GM21723 (cell line): ENCODE measurements at regions not wholly inside any gene's neighbourhood (a gene's known extent, or its start where the extent isn't known, plus 50 kb on each side); places are given as distances from the start of the nearest gene placed in this dataset.
"Not testable (repeated sequence)": the region's sequence is repeated elsewhere in the genome, so short reads cannot be mapped to it uniquely, and the experiment has no call there.

Experiments
- ATAC-seq: cut with Tn5 transposase; IDR thresholded peaks from one replicate; pipeline ENCODE4 v1.9.1; 2021; ENCODE audit warnings: mild to moderate bottlenecking, moderate library complexity; ENCODE audit not compliant: unreplicated experiment

DNA sequence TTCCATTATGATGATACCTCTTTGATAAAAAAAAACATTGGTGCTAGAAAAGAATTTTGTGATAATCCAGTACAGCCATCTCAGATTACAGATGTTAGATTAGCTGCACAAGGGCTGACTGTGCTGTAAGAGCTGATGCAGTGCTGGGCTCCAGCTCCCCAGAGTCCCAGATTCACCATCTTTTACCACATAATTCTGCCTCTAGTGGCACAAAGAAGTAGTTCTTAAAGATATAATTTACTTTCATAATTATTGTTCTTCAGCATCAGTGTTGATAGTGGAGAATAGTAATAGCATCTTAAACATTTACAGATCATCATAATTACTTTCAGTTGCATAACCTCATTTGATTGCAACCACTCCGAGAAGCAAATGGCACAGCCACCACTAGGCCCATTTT, 262.1 kb downstream of the BRINP2 start:
- no peak for ATAC-seq

DNA sequence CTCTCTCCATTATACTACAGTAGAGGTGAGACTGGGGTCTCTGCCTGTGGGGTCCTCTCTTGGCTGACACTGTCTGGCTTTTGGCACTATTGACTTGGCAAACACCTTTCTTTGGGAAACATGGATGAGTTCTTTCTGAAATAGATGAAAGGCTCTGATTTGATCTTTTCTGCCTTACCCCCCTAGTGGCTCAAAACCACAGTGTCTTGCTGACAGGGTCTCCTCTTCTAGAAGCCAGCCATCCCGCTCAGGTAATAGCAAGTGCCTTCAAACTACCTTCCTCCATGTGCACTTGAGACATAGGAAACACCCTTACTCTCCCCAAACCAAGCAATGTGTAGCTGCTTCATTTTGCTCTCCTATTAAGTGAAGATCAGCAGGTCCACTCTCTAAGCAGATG, 260.4 kb downstream of the BRINP2 start:
- ATAC-seq: no peak

DNA sequence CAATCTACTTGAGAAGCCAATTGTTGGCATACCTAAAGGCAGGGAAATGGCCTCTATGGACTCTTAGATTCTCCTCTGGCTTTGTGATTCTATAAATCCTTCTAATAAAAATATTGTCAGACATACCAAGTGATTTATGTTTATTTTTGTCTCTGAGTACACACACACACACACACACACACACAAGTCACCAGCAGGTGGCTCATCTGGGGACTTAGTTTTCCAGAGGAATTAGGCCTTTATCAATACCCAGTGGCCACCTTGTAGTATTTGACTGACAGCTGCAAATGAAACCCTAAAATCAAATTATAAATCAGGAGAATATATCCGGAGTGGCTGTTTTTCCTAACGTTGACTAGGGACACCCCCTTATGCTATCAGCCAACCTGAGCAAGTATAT, 258.5 kb downstream of the BRINP2 start:
- no peak for ATAC-seq

DNA sequence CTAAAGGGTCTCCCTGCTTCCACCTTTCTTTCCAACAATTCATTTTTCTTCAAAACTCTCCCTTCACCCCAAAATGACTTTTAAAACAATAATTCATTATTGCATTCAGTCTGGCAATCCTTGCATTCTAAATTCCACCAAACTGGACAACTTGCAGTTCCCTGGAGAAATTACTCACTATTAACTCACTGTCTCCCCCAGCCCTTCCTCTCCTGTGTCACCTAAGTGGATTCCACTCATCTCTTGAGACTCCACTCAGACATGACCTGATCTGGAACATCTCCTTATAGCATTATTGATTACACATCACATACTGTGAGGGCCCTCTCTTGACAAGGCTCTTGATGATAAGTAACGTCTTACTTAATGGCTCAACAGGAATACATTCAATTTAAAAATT, 257.1 kb downstream of the BRINP2 start:
- ATAC-seq: no peak

DNA sequence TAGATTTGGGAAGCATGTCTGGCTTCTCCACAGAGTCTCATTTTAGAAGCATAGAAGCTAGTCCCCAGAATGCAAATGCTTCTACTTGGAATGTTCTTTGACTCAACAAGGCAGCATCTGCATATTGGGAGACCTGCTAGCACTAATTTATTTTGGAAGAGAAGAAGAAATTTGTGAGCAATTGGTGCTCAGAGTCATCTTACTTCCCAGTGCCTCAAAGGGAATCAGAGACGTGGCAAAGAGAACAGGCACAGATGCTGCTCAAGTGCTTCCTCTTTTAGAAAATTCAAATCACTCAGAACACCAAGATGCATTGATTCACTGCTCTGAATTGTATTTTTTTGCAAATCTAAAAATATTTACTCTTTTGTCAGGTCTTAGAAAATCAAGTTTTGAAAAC, 255.7 kb downstream of the BRINP2 start:
- no peak for ATAC-seq

DNA sequence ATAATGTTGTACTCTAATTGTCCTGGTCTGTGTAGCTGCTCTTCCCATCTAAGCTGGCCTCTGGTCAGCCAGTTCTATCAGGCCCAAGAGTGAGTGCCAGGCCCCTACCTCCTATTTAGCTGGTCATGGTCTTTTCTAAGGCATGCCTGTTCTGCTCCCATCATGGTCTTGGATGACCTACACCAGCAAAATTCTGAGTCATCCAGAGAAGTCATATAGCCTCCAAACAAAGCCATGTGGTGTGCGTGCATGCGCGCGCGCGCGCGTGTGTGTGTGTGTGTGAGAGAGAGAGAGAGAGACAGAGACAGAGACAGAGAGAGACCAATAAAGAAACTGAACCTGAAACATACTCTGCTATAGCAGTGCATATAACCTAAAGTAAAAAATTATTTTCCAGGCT, 254.4 kb downstream of the BRINP2 start:
- ATAC-seq: no peak

DNA sequence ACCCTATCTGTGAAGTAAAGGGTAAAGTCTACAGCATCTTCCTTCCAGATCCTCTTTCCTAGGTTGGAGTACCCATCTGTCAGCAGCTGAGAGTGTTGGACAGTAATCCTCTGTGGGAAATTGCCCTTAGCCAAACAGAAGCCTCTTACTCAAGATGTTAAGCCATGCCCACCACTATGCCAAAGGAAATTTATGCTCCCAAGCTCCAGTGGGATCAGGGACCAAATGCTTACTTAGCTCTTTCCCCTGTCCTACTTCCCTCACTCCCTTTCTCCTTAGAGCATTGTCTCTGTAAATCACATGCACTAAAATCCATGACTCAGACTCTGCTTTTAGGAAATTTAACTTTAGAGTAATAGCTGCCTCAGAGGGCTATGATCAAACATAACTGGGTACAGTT, 254.0 kb downstream of the BRINP2 start:
- no peak for ATAC-seq

DNA sequence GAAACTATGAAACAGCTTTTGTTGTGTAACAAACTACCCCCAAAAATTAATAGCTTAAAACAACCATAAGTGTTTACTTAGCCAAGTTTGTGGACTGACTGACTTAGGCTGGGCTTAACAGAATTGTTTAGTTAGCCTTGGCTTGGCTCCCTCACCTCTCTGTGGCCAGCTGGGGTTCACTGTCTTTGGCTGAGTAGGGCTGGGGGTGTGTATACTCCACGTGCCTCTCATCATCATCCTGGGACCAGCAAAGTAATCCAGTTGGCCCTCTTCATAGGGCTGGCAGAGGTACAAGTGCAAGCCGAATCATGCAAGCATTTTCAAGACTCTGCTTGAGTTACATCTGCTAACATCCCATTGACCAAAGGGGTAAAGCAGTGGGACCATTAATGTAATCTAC, 252.3 kb downstream of the BRINP2 start:
- ATAC-seq: no peak

DNA sequence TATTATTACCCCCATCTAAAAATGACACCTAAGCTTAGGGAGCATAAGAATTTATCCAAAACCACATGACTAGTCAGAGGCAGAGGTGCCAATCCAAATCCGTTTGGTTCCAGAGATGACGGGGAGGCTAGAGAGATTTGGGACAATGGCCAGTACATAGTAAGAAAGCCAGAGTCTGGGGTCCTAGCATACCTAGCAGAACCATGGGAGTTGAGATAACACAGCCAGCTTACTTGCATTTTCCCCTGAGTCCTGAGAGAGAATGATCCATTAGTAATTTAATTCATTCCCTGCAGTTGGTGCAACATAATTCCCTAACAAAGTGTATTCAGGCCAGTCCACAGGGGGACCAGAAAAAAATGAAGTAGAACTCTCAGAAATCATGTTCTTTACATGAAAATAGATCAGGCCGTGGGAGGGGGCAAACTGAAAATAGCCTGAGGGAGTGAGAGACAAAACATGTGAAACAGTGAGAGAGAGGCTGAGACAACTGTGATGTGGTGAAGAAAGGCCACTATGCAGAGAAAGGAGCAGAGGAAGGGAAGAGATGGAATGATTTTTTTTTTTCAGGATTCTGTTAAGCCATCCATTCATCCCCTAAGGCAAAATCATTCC, 243.3 kb downstream of the BRINP2 start:
- ATAC-seq: no peak

DNA sequence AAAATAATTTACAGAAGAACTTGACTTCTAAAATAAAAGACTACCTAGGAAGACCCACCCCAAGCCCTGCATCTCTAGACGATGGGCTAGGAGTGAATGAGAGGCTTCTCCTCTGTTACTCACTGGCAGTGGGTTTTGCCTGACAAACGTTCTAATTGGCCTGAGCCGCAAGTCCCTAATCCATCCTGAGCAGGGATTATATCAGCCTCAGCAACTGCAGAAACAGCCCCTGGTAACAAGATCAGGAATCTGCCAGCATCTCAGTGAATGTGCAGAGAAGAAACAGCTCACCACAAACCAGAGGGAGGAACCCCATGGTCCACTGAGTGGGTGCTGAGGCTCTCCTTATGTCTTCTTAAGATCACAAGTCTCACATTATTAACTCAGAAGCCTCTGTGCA, 240.6 kb downstream of the BRINP2 start:
- no peak for ATAC-seq

DNA sequence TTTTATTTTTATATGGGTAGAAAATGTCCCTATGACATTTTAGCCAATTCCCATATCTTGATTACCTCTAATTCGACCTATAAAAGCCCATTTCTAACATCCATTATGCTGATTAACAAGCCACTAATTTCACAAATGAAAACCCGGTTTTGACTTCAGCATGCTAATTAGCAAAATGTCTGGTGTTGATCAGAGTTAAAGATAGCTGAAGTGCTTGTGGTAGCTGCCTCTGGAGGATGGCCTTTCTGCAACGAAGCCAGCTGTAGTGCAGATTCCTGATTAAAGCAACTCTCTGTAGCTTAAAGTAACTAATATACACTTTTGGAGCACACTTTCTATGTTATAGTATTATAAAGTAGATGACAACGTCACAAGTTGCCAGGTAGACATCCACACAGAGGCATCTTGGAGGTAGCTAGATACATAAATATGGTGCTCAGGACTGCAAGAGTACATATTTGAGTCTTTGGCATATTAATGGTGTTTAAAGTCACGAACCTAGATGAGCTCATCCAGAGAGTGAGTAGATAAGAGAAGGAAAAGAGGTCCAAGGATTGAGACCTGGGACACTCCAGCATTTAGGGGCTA, 239.5 kb downstream of the BRINP2 start:
- ATAC-seq: no peak

DNA sequence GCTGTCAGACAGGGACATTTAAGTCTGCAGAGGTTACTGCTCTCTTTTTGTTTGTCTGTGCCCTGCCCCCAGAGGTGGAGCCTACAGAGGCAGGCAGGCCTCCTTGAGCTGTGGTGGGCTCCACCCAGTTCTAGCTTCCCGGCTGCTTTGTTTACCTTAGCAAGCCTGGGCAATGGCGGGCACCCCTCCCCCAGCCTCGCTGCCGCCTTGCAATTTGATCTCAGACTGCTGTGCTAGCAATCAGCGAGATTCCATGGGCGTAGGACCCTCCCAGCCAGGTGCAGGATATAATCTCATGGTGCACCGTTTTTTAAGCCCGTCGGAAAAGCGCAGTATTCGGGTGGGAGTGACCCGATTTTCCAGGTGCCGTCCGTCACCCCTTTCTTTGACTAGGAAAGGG, 235.6 kb downstream of the BRINP2 start:
- not testable (repeated sequence) for ATAC-seq

DNA sequence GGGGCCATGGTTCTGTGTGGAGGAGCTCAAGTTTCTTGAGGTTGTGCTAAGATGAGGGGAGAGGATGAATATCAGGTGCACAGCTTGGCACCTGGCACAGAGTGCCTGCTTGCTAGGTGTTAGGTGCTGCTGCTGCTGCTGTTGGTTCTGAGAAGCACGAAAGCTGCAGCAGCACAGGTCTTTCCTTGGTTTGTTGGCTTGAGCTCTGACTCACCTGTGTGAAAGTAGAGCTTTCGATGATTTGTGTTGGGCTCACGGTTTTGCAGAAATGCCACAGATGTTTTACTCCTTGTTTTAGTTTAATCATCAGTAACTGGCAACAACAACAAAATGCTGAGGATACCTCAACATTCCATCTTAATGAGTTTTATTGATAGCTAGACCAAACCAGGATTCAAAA, 221.6 kb downstream of the BRINP2 start:
- no peak for ATAC-seq

DNA sequence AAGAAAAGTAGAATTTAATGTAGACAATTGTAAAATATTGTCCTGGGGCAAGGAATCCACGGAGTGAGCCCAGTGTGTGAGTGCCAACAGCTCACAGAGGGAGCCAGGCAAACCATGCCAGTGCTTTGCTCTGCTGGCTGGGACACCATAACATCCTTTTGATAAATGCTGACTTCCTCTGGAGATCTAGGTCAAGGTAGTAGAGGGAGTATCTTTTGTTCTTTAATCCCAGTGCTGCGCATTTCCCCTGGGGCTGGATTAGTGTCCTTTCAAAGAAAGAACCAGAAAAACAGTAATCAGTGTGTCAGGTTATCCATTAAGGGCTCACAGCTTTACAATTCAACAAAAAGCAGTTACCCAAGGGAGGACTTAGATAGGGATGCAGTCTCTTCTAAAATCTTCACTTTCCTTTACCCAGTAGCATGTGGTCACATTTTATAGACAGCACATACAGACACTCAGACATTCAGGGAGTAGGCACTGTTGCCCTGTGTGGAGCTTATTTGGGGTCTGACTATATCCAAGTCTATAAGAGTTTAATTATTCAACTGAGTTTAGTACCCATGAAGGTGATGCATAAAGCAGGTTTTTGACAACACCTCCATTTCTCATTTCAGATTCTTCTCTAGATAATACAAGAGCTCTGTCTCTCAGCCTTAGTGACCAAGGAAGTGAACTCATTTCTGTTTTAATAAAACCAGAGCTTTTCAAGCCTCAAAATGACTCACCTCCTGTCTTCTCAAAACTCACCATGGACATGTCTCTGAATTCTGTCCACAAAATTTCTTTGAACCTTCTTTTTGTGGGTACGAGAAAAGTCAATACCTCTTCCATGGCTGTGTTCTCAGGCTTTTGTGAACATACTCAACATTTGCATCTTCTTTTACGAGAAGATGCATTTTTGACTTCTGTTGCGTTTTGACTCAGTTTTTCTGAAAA, 215.3 kb downstream of the BRINP2 start:
- no peak for ATAC-seq

DNA sequence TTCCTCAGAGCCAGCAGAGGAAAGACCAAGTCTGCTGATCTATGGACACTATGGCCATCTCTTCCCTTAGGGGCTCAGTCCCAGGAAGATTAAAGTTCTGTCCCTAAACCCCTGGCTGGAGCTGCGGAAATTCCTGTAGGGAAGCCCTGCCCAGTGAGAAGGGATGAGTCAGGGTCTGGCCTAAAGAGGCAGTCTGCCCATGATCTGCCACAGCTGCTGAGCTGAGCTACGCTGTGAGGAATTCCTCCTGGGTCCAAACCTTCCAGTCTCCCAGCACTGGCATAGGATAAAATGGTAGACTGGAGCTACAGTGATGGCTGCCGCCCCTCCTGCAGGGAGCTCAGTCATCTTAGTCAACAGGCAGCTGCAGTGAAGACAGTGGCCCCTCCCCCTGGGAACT, 213.7 kb downstream of the BRINP2 start:
- ATAC-seq: no peak

DNA sequence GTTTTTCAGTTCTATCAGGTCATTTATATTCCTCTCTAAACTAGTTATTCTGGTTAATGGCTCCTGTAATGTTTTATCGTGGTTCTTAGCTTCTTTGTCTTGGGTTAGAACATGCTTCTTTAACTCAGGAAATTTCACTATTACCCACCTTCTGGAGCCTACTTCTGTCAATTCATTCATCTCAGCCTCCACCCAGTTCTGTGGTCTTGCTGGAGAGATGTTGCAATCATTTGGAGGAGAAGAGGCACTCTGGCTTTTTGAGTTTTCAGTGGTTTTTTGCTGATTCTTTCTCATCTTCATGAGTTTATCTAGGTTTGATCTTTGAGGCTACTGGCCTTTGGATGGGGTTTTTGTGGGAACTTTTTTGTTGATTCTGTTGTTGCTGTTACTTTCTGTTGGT, 213.0 kb downstream of the BRINP2 start:
- no peak for ATAC-seq

DNA sequence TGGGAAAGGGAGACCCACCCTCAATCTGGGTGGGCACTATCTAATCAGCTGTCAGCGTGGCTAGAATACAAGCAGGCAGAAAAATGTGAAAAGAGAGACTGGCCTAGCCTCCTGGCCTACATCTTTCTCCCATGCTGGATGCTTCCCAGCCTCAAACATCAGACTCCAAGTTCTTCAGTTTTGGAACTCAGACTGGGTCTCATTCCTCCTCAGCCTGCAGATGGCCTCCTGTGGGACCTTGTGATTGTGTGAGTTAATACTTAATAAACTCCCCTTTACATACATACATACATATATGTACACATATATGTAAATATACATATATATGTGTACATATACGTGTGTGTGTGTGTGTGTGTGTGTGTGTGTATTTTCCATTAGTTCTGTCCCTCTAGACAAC, 207.1 kb downstream of the BRINP2 start:
- no peak for ATAC-seq

DNA sequence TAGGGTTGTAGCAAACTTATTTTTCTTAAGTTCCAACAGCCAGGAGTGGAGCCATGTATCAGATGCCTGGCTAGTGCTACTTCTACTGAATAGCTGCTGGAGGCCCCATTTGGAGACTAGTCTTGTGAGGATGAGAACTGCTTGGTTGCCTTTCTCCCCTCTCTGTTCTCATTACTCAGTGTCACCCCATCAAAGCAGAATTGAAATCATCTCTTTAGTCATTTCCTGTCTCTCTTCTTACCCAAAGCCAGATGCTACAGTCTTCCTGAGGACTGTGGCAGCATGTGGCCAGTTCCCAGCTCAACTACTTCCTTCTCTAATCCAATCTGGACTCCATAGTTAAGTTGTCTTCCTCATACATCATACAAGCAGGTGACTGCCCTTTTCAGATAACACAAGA, 197.5 kb downstream of the BRINP2 start:
- no peak for ATAC-seq

DNA sequence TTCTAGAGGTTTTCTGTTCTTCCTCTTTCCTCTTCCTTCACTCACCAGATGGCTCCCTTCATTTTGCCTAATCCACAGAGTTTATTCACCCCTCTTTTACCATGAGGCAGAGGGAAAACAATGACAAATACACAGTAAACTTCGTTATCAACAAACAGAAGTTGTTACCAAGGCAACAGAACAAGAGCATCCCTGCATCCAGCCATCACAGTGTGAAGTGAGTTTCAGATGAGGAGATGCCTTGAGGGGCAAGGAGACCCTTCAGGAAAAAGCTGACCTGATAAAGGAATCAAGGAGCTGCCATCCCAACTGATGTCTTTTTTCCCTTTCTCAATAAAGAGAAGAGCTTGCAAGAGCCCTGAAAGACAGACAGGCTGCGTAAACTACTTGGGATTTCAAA, 195.3 kb downstream of the BRINP2 start:
- no peak for ATAC-seq

DNA sequence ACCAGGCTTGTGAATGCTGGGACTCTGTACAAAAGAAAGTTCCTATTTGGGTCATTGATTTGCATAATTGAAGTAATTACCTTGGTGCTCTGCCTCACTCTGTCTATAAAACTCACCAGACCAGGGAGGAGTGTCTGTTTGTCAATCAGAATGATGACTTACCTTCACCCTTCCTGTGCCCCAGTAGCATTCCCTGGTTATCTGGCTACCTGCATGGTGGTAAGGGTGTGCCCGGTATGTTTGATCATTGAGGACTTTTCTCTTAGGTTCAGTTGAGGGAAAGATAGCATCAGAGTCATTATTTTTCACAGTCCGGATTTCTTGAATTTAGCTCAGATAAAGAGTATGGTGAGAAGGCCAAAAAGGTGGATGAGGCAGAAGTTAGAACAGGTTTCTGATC, 190.0 kb downstream of the BRINP2 start:
- no peak for ATAC-seq

DNA sequence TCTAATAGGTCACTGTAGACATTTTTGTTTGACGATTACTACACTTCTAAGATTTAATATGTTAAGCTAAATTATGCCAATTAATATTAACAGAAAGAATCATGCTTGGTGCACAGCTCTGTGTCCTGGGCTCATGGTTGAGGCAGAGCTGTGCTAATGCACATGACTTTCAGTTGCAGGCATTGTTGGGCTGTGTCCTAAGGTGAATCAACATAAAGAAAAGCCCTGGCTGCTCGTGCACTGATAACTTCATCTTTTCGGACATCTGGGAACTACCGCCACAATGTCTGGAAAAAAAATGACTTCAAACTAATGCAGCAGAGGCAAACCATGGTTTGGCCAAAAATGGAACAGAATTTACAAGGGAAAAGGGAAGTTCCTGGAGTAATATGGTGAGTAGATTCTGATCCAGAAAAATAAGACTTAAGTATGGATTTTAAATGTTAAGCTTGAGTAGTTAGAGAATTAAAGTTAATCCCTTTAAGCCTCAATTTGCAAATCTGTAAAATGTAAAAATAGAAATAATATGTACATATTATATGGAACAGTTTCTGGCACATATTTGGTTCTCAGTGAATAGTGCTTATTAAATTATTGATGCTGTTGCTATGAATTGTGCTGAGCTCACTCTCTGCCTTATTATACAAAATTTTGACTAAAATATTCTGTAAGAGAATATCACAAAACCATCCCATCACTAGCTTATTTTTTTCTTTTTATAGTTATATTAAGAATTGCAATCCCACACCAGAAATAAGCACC, 186.1 kb downstream of the BRINP2 start:
- ATAC-seq: no peak
